IPS-20b (cell line): ENCODE measurements at regions not wholly inside any gene's neighbourhood (a gene's known extent, or its start where the extent isn't known, plus 50 kb on each side); places are given as distances from the start of the nearest gene placed in this dataset.

Experiments used
- H3K27ac ChIP-seq: one replicate; pipeline ENCODE4 v1.5.1; 2013; ENCODE audit warnings: low read length
- H3K27me3 ChIP-seq: 2 replicates; pipeline ENCODE4 v1.6.1; 2013; ENCODE audit warnings: mild to moderate bottlenecking, low read length, inconsistent platforms; ENCODE audit not compliant: insufficient read depth
- H3K36me3 ChIP-seq: 2 replicates; pipeline ENCODE4 v1.6.1; 2013; ENCODE audit warnings: low read depth, mild to moderate bottlenecking, inconsistent platforms, low read length, moderate library complexity; ENCODE audit not compliant: insufficient read depth
- H3K4me1 ChIP-seq: 2 replicates; pipeline ENCODE4 v1.6.1; 2013; ENCODE audit warnings: mild to moderate bottlenecking, control low read depth, inconsistent platforms, low read length, moderate library complexity; ENCODE audit not compliant: insufficient read depth
- H3K4me3 ChIP-seq: 2 replicates; pipeline ENCODE4 v1.5.1; 2013; ENCODE audit warnings: mild to moderate bottlenecking, low read length, inconsistent platforms
- H3K9ac ChIP-seq: 2 replicates; pipeline ENCODE4 v1.6.1; 2013; ENCODE audit warnings: low read depth, mild to moderate bottlenecking, inconsistent platforms, low read length, moderate library complexity
- H3K9me3 ChIP-seq: 2 replicates; pipeline ENCODE4 v1.6.1; 2013; ENCODE audit warnings: mild to moderate bottlenecking, low read depth, low read length, inconsistent platforms; ENCODE audit not compliant: insufficient read depth

DNA sequence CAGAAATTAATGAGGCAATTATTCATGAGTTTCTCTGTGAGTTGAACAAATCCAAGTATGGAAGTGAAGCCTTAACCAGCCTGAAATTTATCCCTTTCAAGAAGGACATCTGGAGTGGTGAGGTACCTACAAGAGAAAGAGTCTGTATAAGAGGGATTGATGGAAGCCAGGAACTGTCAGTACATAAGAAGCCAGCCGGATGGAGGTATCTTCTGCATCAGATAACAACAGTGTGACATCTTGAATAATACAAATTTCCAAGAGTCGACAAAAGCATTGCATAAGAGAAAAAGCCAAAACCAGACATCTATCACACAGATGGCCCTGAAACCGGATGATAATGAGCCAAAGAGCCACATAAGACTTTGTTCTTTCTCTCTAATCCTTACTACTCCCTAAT lies 781.2 kb downstream of the FLRT2 start:
- no peaks in the 10 kb centered on the region for H3K27me3 ChIP-seq
- no peak overlapping the region for H3K4me3 ChIP-seq
- no peak overlapping the region for H3K27ac ChIP-seq
- H3K9me3 ChIP-seq, result no peaks in the 10 kb centered on the region
- no peaks in the 10 kb centered on the region for H3K4me1 ChIP-seq
- no peaks in the 10 kb centered on the region for H3K36me3 ChIP-seq
- no peak overlapping the region for H3K9ac ChIP-seq

DNA sequence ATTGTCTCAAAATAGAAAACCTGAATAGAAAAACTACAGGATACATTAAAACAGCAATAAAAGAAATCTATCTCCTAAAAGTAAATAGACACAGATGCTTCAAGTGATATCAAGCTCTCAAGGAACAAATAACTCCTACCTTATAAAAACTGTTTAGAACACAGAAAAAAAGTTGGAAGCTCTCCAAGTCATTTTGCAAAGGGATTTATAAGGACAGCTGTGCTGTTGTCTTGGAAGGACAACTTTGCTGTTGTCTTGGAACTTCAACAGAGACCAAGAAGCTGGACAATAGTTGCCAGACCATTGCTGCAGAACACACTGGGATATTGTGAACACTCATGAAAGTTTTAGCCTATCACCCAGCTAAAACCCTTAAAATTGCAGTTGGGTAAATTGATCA lies 780.7 kb downstream of the FLRT2 start:
- no peaks in the 10 kb centered on the region for H3K36me3 ChIP-seq
- H3K4me3 ChIP-seq, result no peak overlapping the region
- H3K9me3 ChIP-seq, result no peaks in the 10 kb centered on the region
- no peaks in the 10 kb centered on the region for H3K4me1 ChIP-seq
- H3K27me3 ChIP-seq, result no peaks in the 10 kb centered on the region
- H3K9ac ChIP-seq, result no peak overlapping the region
- H3K27ac ChIP-seq, result no peak overlapping the region

DNA sequence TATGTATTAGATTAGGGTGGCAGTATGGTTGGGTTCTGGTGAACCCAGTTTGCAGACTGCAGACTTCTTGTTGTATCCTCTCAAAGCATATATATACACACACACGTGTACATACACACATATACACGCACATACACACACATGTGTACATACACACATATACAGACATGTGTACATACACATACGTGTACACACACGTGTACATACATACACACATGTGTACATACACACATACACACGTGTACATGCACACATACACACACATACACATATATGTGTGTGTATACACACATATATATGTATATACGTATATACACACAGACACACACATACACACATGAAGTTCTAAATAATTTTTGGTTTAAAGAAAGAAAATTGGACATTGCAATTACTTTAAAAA lies 780.2 kb downstream of the FLRT2 start:
- Histone ChIP-seq H3K27me3 (no peaks in the 10 kb centered on the region), H3K9ac (no peak overlapping the region), H3K4me3 (no peak overlapping the region), H3K36me3 (no peaks in the 10 kb centered on the region), H3K4me1 (no peaks in the 10 kb centered on the region), H3K27ac (no peak overlapping the region), H3K9me3 (no peaks in the 10 kb centered on the region)

DNA sequence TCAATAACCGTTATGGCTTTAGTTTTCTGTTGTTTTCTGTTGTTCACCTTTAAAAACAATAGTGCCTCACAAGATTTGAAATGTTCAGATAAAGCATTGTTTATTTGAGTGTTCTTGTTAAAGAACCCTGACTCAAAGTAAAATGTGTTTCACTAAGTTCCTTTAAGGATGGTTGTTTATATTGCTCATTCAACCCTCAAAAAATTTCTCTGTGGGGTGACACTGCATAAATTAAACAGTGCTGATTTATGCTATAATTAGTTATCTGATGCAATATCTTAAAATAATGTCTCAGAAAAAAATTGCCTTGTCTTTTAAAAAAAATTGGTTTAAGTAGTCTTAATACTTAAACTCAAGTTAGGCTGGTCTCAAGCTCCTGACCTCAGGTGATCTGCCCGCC lies 775.1 kb downstream of the FLRT2 start:
- H3K27me3 ChIP-seq, result no peaks in the 10 kb centered on the region
- no peaks in the 10 kb centered on the region for H3K36me3 ChIP-seq
- no peaks in the 10 kb centered on the region for H3K9me3 ChIP-seq
- no peak overlapping the region for H3K9ac ChIP-seq
- no peak overlapping the region for H3K4me3 ChIP-seq
- no peak overlapping the region for H3K27ac ChIP-seq
- no peaks in the 10 kb centered on the region for H3K4me1 ChIP-seq

DNA sequence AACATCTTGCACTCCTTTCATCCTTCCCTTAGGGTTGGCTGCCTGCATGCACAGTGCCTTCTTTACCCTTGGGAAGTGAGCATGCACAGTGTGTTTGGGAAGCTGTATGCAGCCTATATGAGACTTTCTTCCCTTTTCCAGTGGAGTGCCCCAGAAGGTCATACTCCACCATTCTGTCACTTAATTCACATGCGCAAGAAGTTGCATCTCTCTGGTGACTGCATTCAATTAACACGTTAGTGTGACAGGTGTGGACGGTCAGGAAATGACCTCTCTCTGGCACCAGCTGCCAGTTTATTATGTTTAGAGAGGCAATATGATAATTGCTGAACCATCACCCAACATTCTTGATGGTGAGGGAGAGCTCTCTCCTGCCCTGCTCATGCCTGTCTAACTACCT lies 770.0 kb downstream of the FLRT2 start:
- Histone ChIP-seq H3K27ac (no peak overlapping the region), H3K9ac (no peak overlapping the region), H3K27me3 (no peaks in the 10 kb centered on the region), H3K4me1 (no peaks in the 10 kb centered on the region; the same call in 1 of the 2 replicates), H3K4me3 (no peak overlapping the region), H3K36me3 (no peaks in the 10 kb centered on the region), H3K9me3 (no peaks in the 10 kb centered on the region; the same call in 1 of the 2 replicates)

DNA sequence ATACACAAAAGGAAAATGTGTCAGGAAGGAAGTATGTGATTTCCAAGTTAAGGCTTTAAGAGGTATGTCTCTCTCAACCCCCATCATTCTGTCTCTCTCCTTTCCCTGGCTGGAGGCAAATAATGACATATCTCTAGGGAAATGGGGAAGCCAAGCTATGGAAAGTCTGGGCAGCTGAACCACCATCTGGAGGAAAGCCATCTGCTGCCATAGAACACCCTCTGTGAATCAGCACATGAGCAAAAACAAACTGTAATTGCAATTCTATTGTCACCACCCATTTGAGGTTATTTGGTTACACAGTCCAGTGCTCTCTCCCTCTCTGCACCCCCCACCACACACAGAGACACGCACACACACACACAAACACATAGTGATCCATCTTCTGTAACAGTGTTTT lies 766.2 kb downstream of the FLRT2 start:
- Histone ChIP-seq H3K4me3 (no peak overlapping the region), H3K27ac (no peak overlapping the region), H3K9me3 (no peaks in the 10 kb centered on the region; the same call in 1 of the 2 replicates), H3K9ac (no peak overlapping the region), H3K36me3 (no peaks in the 10 kb centered on the region), H3K4me1 (no peaks in the 10 kb centered on the region; the same call in 1 of the 2 replicates), H3K27me3 (no peaks in the 10 kb centered on the region)

DNA sequence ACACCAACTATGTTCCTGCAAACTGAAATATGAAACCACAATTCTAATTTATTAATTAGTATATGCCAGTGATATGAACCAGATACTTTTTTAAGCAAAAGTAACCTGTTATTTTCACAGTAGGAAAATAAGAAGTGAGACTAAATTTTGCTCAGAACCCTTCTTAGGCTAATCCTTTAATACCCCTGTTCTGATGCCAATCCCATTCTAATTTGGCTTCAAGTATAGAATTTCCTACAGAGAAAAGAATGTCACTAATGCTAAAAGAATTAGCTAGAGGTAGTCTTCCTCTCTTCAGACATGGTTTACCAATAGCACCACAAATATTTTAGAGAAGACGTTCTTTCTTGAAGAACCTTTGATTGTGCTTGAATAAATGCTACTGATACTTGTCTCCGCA lies 758.4 kb downstream of the FLRT2 start:
- Histone ChIP-seq H3K9ac (no peak overlapping the region), H3K9me3 (no peaks in the 10 kb centered on the region), H3K27ac (no peak overlapping the region), H3K4me3 (no peak overlapping the region), H3K27me3 (no peaks in the 10 kb centered on the region), H3K36me3 (no peaks in the 10 kb centered on the region), H3K4me1 (no peaks in the 10 kb centered on the region)

DNA sequence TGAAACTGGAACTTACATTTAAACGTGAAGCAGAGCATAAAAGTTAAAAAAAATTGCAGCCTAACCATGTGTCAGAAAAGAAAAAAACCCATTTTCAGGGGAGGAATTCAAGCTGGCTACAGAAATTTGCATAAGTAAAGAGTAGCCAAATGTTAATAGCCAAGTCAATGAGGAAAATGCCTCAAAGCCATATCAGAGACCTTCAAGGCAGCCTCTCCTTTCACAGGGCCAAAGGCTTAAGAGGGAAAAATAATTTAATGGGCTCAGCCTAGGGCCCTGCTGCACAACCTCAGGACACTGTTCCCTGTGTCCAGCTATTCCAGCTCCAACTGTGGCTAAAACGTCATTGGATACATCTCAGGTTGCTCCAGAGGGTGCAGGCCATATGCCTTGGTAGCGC lies 749.5 kb downstream of the FLRT2 start:
- no peak overlapping the region for H3K27ac ChIP-seq
- H3K27me3 ChIP-seq, result no peaks in the 10 kb centered on the region
- peaks cover 12% of the 10 kb centered on the region for H3K9me3 ChIP-seq
- no peaks in the 10 kb centered on the region for H3K36me3 ChIP-seq
- H3K4me3 ChIP-seq, result no peak overlapping the region; the same call in 1 of the 2 replicates
- H3K9ac ChIP-seq, result no peak overlapping the region
- no peaks in the 10 kb centered on the region for H3K4me1 ChIP-seq

DNA sequence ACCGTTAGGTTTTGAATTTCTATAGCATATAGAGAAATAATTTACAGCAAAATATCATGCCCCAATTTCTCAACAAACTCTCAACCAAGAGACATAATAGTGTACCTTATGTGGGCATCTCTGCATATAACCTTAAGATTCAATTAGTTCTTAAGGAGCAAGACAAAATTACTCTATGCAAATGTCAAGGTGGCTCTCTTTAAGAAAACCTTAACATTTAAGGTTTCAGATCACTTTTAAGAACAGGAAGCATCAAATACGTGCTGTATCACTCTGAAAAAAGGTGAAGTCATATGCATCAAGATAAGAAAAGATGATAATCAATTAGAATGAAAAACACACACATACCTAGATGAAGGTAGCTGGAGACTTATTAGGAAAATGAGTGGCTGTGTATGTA lies 728.0 kb downstream of the FLRT2 start:
- Histone ChIP-seq H3K27me3 (no peaks in the 10 kb centered on the region), H3K27ac (no peak overlapping the region), H3K9ac (no peak overlapping the region), H3K36me3 (no peaks in the 10 kb centered on the region), H3K4me3 (no peak overlapping the region), H3K9me3 (no peaks in the 10 kb centered on the region), H3K4me1 (no peaks in the 10 kb centered on the region)

DNA sequence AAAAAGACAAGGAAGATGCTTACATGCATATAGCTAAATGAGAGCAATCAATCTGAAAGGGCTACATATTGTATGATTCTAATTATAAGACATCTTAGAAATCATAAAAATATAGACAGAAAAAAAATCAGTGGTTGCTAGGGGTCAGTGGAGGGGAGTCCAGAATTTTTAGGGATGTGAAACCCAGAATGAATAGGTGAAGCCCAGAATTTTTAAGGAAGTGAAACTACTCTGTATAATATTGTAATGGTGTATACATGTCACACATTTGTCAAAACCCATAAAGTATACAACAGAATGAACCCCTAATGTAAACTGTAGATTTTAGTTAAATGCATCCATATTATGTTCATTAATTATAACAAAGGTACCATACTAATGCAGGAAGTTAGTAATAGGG lies 713.2 kb downstream of the FLRT2 start:
- no peaks in the 10 kb centered on the region for H3K9me3 ChIP-seq
- peaks cover 2% of the 10 kb centered on the region; the same call in 1 of the 2 replicates for H3K4me1 ChIP-seq
- no peak overlapping the region for H3K9ac ChIP-seq
- H3K4me3 ChIP-seq, result no peak overlapping the region
- H3K27me3 ChIP-seq, result no peaks in the 10 kb centered on the region
- no peaks in the 10 kb centered on the region for H3K36me3 ChIP-seq
- no peak overlapping the region for H3K27ac ChIP-seq

DNA sequence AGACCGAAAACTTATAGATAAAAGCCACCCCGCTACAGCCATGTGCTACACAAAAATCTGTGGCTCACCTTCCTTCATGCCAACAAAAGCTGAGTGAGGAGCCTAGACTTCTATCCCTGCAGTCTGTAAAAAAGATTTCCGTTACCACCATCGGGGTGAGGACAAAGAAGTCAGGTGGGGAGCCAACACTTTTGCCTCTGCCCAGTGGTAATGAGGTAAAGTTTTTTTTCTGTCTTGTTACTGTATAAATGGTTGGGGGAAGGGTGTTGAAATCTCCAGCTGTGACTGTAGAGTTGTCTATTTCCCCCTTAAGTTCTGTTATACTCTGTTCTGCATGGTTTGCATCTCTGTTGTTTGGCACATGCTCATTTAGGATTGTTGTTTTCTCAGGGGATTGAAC lies 707.8 kb downstream of the FLRT2 start:
- Histone ChIP-seq H3K36me3 (no peaks in the 10 kb centered on the region), H3K9me3 (no peaks in the 10 kb centered on the region)

DNA sequence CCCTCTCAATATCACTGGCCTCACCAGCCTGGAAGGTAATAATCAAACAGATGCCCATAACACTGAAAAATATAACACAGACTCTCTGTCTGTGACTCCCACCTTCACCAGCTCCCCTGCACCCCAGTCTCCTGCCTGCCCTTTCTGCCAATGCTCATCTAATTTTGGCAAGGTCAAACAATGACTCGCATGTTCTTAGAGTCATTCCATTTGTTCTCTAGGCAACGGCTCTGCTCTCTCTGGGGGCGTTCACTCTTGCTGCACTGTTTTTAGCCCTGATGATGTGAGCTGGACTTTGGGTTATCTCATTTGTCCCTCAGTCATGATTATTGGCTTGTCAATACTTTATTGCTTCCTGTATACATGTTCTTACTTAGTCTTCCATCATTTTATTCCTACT lies 691.8 kb downstream of the FLRT2 start:
- H3K4me1 ChIP-seq, result peaks cover 4% of the 10 kb centered on the region; the same call in 1 of the 2 replicates
- no peaks in the 10 kb centered on the region for H3K36me3 ChIP-seq
- no peak overlapping the region for H3K9ac ChIP-seq
- no peaks in the 10 kb centered on the region for H3K27me3 ChIP-seq
- H3K9me3 ChIP-seq, result no peaks in the 10 kb centered on the region
- no peak overlapping the region for H3K4me3 ChIP-seq
- H3K27ac ChIP-seq, result no peak overlapping the region

More for the DNA sequence above, 707.8 kb downstream of the FLRT2 start:
- H3K9ac ChIP-seq, result 0 out of 2 replicates have a peak overlapping the region, but pooled peaks have one; percentile 20
- H3K27ac ChIP-seq, result no peak overlapping the region
- H3K4me3 ChIP-seq, result no peak overlapping the region
- H3K4me1 ChIP-seq, result peaks cover 9% of the 10 kb centered on the region; the same call in 1 of the 2 replicates
- no peaks in the 10 kb centered on the region for H3K27me3 ChIP-seq

DNA sequence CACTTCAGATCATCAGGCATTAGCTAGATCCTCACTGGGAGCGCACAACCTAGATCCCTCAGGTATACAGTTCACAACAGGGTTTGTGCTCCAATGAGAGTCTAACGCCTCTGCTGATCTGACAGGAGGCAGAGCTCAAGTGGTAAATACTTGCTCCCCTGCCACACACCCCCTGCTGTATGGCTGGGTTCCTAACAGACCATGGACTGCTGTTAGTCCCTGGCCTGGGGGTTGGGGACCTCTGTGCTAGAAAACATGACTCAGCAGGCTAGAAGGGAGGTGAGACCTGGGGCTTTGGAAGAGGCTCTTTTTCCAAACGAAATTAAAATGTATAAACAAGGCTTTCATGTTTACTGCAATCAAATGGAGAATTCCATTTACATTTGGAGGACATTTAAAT lies 691.1 kb downstream of the FLRT2 start:
- Histone ChIP-seq H3K27me3 (no peaks in the 10 kb centered on the region), H3K4me3 (no peak overlapping the region), H3K36me3 (no peaks in the 10 kb centered on the region), H3K9me3 (no peaks in the 10 kb centered on the region), H3K4me1 (peaks cover 4% of the 10 kb centered on the region; the same call in 1 of the 2 replicates), H3K27ac (no peak overlapping the region), H3K9ac (no peak overlapping the region)
